ENCODE measurements at regions not wholly inside any gene's neighbourhood (a gene's known extent, or its start where the extent isn't known, plus 50 kb on each side); places are given as distances from the start of the nearest gene placed in this dataset.

DNA sequence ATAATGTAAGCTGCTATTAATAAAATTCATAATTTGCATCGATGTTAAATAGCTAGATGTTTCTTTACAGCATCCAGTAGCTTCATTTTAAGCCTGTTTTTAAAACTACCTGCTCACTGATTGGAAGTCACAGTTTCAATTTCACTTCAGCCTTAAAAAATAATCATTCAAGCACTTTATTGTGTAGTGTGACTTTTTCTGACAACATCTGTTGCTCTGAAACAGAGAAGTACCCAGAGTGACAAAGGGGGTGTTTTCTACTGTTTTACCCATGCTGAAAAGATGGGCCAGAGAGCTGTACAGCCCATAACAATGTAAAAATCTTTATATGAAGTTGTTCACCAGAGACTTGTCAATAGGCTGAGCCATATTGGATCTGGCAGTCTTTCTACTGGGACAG, 437.2 kb downstream of the MDFIC start:
- Histone ChIP-seq H3K4me2 (ENCODE audit: insufficient read depth in 1 of 2, low read depth in 2 of 2, low read length in 2 of 2) (no peak overlapping the region), H3K56ac (replicated peaks; ENCODE audit: insufficient read length, low read depth, low read length) (no peak overlapping the region), H3K4me1 (replicated peaks in 1 of 4; ENCODE audit: control insufficient read depth in 3 of 4, insufficient read depth in 4 of 4, low read length in 3 of 4) (no peaks in the 10 kb centered on the region), H3K4me3 (ENCODE audit: extremely low read depth in 1 of 4, insufficient read depth in 2 of 4, low read depth in 3 of 4, low read length in 4 of 4) (no peak overlapping the region), H2BK5ac (ENCODE audit: low read depth, low read length) (no peak overlapping the region), H3K9ac (replicated peaks in 1 of 4; ENCODE audit: extremely low read depth in 1 of 4, low read depth in 3 of 4, low read length in 3 of 4) (no peak overlapping the region), H3K23ac (ENCODE audit: insufficient read length) (no peak overlapping the region), H4K91ac (replicated peaks; ENCODE audit: insufficient read length, low read length) (no peak overlapping the region), H2BK120ac (replicated peaks; ENCODE audit: low read depth, low read length) (no peak overlapping the region), H4K5ac (ENCODE audit: insufficient read length, low read depth, low read length) (no peak overlapping the region), H2AFZ (ENCODE audit: low read length) (no peak overlapping the region), H3K36me3 (ENCODE audit: control insufficient read depth in 2 of 4, insufficient read depth in 4 of 4, low read length in 3 of 4) (no peaks in the 10 kb centered on the region), H3K79me2 (ENCODE audit: control insufficient read depth in 1 of 2, insufficient read depth in 2 of 2, low read length in 2 of 2) (no peaks in the 10 kb centered on the region), H2BK12ac (ENCODE audit: low read depth, low read length) (no peak overlapping the region), H3K4ac (replicated peaks; ENCODE audit: insufficient read length, low read depth, low read length) (no peak overlapping the region), H2BK20ac (ENCODE audit: low read length) (no peak overlapping the region), H4K20me1 (replicated peaks in 1 of 2; ENCODE audit: control insufficient read depth in 1 of 2, insufficient read depth in 2 of 2, low read length in 2 of 2) (no peaks in the 10 kb centered on the region), H3K18ac (ENCODE audit: extremely low read depth, low read length) (no peak overlapping the region), H3K14ac (ENCODE audit: insufficient read length) (no peak overlapping the region), H2AK5ac (ENCODE audit: low read depth, low read length) (no peak overlapping the region), H3K27me3 (replicated peaks in 1 of 4; ENCODE audit: control insufficient read depth in 3 of 4, extremely low read depth in 1 of 4, insufficient read depth in 3 of 4, low read length in 3 of 4) (no peaks in the 10 kb centered on the region), H3K9me3 (ENCODE audit: insufficient read depth in 2 of 2, low read depth in 1 of 2, low read length in 1 of 2) (no peaks in the 10 kb centered on the region), H2BK15ac (ENCODE audit: low read length) (no peak overlapping the region), H4K8ac (ENCODE audit: extremely low read depth, insufficient read depth, low read length) (no peak overlapping the region), H3K27ac (ENCODE audit: low read depth, low read length) (no peak overlapping the region), H3K79me1 (ENCODE audit: low read depth, low read length) (no peaks in the 10 kb centered on the region), H3K23me2 (ENCODE audit: low read depth, low read length) (no peaks in the 10 kb centered on the region)
- WGBS, 2 experiments (ENCODE audit: extremely low coverage in 1 of 2, insufficient coverage in 1 of 2, insufficient read length in 1 of 2, insufficient replicate concordance in 2 of 2, low coverage in 1 of 2, low lambda C conversion rate in 2 of 2, missing lambda C conversion rate in 1 of 2) = 85% methylated on average over 1 of the region's 1 CpG; no CpG with 5 or more reads in 1 of the 2 experiments
- FAIRE-seq = no peak
- ChIA-PET POLR2A (ENCODE audit: partially characterized antibody) (no interaction called here), CTCF (ENCODE audit: partially characterized antibody) (interaction anchor here (1.3 kb wide), 1 partner anchor 318 kb away, joined by 3 read pairs; no protein-coding TSS in a partner anchor)
- TF ChIP-seq BRCA1 (IDR thresholded peaks at IDR 0.05; ENCODE audit: low read depth, low read length) = no peak
- no peak for TF ChIP-seq SUZ12 (IDR thresholded peaks at IDR 0.05; ENCODE audit: low read length)
- no peak for TF ChIP-seq TCF12 (IDR thresholded peaks at IDR 0.05; ENCODE audit: low read depth, low read length)
- no peak for TF ChIP-seq SP2 (IDR thresholded peaks at IDR 0.05; ENCODE audit: low read length)
- TF ChIP-seq, protein P1, sequence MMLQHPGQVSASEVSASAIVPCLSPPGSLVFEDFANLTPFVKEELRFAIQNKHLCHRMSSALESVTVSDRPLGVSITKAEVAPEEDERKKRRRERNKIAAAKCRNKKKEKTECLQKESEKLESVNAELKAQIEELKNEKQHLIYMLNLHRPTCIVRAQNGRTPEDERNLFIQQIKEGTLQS (IDR thresholded peaks at IDR 0.05; ENCODE audit: insufficient read depth, low read depth, low read length) = no peak
- no peak for TF ChIP-seq BCL11A (IDR thresholded peaks at IDR 0.05; ENCODE audit: low read depth in 2 of 2, low read length in 2 of 2)
- no peak for TF ChIP-seq ASH2L (IDR thresholded peaks at IDR 0.05; ENCODE audit: low read length)
- TF ChIP-seq GABPA (IDR thresholded peaks at IDR 0.05; ENCODE audit: borderline replicate concordance, insufficient read depth, low read length) = no peak
- no peak for TF ChIP-seq SP1 (IDR thresholded peaks at IDR 0.05; ENCODE audit: low read depth, low read length)
- TF ChIP-seq SIN3A (conservative IDR thresholded peaks at IDR 0.05 in 1 of 2, IDR thresholded peaks at IDR 0.05 in 1 of 2; ENCODE audit: low read depth in 1 of 2, low read length in 2 of 2) = no peak
- TF ChIP-seq, protein P2, sequence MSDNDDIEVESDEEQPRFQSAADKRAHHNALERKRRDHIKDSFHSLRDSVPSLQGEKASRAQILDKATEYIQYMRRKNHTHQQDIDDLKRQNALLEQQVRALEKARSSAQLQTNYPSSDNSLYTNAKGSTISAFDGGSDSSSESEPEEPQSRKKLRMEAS (IDR thresholded peaks at IDR 0.05) = no peak
- no peak for DNase-seq (ENCODE audit: low read depth in 1 of 2, low spot score in 2 of 2)
